ENCODE measurements at regions not wholly inside any gene's neighbourhood (a gene's known extent, or its start where the extent isn't known, plus 50 kb on each side); places are given as distances from the start of the nearest gene placed in this dataset.
"Not testable (repeated sequence)": the region's sequence is repeated elsewhere in the genome, so short reads cannot be mapped to it uniquely, and the experiment has no call there.

DNA sequence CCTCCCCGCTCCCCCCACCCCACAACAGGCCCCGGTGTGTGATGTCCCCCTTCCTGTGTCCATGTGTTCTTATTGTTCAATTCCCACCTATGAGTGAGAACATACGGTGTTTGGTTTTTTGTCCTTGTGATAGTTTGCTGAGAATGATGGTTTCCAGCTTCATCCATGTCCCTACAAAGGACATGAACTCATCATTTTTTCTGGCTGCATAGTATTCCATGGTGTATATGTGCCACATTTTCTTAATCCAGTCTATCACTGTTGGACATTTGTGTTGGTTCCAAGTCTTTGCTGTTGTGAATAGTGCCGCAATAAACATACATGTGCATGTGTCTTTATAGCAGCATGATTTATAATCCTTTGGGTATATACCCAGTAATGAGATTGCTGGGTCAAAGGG is 104.3 kb downstream of the MTPN start:
- DNase-seq = not testable (repeated sequence)

DNA sequence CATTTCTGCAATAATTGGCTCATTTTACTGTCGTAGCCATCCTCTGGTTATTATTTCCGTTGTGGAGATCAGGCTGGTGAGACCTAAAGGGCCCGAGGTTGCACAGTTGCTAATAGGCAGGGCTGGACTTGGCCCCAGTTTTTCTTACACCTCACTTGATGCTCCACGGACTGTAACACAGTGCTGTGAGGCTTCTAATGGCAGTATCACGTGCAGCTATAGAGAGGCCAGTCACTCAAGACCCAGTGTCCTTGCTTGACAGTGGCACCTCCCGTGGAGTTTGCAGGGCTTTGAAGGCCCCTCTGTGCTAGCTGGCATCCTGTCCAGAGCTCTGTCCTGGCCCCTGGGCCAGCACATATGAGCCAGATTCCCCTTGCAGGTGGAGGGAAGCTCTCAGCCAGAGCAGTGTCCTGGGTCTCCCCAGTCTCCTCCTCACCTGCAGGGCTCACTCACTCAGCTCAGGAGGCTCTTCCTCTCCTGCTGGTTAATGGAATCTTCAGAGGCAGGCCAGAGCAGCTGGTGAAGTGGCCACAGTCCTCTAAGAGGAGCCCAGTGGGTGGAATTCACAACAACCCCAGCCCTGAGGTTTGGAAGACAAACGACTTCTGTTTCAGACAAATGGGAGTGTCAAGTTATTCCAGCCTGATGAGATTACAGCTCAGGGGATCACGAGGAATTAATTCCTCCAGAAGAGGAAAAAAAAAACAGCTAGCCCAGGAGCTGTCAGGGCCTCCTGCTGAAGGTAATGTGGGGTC is 114.2 kb upstream of the FAM180A start:
- DNase-seq = no peak

DNA sequence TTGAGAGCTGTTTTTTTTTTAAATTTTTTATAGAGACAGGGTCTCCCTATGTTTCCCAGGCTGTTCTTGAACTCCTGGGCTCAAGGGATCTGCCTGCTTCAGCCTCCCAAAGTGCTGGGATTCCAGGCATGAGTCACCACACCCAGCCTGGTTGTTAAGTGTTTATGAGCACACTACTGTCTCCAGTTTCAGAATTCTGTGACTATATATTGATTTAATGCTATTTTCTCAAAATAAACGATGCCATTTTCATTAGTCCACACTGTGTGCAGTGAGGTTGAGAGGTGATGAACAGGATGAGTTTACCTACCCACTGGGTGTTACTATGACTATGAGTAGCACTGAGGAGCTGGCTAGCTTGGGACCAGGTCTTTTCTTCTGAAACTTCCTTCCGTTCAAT is 110.9 kb upstream of the FAM180A start:
- no peak for DNase-seq

DNA sequence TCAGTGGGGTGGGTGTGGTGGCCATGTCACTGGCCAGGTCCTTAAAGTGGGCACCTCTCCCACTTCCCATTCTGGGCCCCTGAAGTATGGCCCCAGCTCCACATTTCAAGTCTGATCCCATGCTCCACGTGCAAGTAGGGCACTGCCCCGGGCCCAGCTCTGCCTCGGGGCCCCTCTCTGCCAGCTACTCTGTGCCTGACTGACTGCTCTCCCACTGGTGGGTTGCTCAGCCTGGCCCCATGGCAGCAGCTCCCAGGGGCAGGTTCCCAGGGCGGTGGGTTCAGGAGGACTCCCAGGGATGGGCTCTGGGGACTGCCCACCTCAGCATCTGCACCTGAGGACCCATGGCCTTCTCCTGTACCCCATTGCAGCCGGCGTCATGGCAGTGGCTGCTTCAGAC is 110.2 kb upstream of the FAM180A start:
- no peak for DNase-seq

DNA sequence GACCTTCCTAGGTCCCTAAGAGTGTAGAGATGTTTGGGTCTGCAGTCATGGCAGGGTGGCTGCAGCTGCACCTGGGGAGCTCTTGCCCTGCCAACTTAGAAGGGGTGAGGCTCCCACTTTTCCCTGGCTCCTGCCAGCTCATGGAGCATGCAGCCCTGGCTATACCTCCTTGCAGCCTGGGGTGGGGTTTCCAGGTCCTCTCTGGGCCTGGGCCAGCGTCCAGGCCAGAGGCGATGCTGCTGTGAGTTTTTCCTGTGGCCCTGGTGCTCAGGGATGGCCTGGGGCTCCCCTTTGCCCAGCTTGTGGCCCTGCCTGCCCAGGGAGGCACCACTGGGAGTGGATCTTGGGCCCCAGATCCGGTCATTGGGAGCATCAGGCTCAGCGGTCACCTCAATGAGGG is 109.8 kb upstream of the FAM180A start:
- no peak for DNase-seq

DNA sequence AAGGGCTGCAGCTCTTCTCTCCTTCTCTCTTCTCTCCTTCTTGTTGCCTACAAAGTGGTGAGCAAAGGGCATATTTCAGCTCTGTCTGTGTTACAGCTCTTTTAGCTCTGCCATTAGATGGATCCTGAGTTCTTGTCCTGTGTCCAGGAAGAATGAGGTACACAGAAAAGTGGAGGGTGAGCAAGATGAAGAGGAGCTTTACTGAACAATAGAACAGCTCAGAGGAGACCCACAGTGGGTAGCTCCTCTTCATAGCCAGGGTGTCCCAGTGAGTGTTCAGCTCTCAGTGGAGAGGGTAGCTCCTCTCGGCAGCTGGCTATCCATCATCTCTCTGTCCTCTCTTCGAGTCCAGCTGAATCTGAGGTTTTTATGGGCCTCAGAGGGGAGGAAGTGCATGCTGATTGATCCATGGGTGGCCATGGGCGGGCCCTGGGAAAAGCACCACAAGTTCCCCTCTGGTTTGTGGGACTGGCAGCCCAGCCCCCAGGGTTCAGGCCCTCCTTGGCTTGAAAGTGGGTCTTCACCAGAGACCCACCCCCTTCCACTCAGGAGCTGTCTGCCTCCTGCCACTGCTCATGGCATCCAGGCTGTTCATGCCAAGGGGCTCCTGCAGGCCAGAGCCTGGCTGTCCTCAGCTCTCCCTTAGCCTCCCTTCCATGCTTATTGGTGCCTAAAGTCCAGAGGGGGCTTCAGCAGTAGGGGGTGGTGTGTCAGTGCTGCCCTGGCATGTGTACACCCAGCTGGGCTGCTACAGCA is 109.1 kb upstream of the FAM180A start:
- no peak for DNase-seq

DNA sequence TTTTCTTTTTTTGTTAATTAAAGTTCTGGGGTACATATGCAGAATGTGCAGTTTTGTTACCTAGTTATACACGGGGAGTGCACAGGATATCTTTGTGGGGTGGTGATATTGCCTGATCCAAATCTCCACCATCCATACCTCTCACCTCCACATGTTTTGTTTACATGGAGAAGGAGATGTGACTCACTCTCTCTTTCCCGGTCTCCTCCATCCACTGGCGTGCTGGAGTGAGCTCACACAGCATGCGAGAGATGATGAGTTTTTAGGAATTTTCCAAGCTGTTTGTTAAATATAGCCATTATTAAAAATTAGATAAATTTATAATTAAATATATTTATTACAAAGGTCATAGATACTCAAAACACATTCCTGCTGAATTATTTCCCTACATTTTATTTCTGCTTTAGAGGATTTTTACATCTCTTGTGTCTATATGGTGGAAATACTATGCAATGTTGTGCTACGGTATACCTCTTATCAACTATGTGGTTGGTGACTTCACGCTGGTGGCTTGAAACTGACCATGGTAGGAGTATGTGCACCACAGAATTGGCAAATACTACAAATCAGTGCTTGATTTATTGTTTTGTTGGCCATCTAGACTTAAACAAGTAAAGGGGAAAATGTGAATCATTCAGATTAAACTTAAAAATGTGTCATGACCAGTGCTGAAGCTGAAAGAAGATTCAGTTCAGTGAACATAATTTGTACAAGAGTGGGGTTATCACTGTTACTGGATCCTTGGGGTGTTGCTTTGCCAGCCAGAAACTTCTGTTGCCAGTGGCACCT is 107.9 kb upstream of the FAM180A start:
- no peak for DNase-seq

DNA sequence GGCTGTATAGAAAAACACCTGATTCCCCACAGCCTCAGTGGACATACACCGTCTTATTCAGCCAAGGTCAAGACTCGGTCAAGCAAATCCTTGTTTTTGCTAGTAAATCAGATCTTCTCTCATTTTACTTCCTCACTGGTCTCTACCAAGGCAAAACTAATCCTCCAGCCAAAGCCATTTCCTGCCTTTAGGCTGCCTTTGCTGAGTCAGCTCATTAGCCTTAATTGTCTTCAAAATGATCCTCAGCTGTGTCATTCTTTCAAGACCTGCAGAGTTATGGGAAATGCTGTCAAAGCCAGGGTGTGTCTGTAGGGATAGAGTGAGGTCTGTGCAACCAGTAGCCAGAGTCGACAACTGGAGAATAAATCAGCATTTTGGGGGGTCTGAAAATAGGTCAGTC is 107.2 kb upstream of the FAM180A start:
- no peak for DNase-seq

DNA sequence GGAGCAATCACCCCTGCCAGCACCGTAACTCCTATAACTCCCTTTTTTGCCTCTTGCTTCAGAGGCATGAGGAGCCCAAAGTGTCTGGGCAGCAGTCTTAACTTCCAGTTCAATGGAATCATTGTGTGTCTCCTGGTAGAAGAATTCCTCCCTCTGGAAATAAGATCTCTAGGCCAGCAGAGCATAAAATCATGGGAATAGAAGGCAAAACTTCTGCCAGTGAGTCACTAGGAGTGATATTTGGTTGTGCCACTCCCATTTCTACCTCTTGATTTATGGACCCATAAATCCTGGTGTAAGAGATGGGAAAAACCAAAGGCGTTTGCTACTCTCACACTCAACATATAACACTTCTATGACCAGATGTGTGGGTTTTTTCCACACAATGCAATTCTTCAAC is 104.9 kb upstream of the FAM180A start:
- DNase-seq = no peak

DNA sequence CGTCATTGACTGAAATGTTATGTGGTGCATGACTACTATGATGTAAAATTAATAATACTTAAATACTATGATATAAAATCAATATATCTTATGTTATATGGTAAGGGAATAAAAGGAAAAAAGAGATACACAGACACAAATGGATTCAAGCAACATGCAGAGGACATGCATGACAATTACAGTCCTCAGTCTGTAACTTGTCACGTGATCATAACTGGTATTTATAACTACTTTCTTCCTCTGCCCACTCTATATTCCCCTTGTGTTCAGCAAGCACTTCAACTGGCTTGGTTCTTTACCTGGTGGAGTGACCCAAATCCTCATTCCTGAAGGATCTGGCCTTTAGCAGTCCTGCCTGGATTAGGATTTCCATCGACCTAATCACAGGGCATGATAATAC is 104.4 kb upstream of the FAM180A start:
- no peak for DNase-seq

DNA sequence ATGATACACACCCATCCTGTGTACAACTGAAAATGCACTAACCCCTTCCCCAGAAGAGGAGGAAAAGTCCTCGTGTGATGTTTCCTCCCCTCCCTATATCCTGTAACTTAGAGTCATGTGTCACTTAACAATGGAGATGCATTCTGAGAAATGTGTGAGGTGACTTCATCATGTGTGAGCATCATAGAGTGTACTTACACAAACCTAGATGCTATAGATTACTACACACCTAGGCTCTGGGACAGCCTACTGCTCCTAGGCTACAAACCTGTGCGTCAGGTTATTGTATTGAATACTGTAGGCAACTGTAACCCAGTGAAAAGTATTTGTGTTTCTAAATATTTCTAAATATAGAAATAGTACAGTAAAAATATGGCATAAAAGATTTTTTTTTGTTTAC is 98.6 kb upstream of the FAM180A start:
- DNase-seq = no peak

DNA sequence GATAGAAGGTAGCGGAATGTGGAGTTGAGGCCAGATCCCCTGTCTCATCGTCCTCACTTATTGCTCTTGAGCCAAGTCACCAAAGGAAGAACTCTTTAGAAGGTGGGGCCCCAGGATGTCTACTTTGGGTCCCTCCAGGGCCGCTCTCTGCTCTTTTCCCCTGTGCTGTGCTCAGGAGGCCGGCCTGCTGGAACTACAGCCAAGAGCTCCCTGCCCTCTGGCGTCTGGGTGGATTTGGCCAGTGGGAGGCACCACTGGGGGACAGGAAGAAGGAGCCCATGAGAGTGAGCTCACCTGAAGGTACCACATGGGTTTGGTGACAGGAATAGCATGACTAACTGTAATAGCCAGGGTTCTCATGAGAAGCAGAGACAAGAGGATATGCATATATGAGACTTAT is 97.7 kb upstream of the FAM180A start:
- DNase-seq = no peak

DNA sequence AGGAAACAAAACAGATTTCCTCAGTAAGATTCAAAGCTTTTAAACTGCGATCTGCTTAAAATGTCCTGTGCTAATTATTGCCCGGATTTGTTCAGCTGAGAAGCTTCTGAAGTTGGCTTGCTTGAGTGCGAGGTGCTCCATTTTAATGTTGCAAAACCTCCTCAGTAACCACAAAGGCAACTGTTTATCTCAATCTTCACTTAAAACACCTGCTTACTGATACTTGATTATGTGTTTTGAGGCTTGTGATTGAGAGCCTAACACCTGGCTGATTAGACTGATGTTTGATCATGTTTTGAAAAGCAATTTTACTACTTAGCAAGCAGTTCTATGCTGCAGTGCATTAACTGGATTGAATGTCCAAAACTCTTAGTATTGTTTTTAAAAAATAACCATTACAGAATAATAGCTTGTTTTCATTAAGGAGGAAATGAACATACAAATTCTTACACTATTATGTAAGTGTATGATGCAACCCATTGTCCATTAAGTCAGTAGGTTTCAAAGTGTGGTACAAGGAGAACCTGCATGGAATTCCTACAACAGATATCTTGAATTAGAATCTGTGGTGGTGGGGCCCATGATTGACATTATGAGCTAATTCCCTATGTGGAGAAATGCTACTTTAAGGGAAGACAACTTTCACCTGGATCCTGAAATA is 96.9 kb upstream of the FAM180A start:
- DNase-seq = no peak

DNA sequence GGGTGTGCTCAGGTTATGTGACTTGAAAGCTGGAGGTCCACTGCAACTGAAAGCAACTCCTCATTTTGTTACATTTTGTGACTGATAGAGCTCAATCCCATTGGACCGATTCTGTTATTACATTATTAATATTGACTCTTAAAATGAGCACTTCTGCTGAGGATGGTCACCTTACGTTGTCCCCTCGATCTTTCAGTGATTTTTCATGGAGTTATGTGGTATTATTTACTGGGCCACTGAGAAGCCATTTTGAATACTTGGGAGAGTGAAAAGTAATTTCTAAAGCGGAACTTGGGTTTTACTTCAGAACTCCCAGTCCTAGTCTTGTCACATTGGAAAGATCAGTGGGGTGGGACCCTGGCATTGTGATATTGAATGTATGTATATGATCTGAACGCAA is 96.3 kb upstream of the FAM180A start:
- DNase-seq = no peak

DNA sequence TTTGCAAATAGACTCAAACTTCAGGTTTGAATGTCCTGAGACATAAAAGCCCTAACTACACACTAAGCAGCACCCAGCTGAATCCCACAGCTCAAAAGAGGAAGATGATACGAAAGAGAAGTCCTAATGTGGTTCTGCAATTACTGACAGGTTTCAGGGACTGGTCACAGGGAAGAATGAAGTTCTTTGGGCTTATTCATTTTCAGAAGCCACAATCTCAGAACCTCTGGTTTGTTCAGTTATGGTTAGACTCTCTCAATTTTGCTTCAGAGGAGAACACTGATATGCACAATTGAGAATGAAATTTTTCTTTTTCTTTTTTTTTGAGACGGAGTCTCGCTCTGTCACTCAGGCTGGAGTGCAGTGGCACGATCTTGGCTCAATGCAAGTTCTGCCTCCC is 94.6 kb upstream of the FAM180A start:
- DNase-seq = no peak

DNA sequence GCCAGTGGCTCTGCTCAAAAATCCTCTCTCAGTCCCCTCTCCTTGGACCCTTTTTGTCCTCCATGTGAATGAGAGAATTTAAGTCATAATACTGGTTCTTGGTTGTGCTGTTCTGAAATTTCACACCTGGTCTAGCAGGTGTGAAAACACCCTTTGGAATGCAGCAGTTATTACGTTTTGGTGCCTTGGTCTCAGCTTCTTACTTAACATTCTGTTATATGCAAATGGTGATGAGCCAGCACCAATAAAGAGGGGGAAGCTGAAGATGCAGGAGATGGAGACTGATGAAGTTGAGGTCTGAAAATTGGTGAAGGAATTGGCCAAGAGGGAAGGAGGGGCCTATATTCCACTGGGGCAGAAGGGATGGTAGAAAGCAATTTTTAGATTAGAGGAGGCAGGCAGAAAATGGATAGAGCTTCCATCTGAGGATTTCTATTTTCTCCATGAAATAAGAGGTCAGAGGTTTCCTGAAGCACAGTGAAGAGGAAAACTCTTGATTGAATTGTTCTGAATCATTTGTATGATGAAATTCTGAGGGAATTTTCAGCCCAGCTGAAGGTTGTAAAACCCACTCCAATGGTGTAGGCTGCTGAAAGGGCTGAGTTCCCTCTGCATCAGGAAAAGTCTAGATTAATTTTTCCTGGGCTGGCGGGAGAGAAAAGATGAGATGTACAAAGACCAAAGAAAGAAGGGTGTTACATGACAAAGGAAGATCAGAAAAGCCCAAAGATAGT is 94.0 kb upstream of the FAM180A start:
- DNase-seq = no peak

DNA sequence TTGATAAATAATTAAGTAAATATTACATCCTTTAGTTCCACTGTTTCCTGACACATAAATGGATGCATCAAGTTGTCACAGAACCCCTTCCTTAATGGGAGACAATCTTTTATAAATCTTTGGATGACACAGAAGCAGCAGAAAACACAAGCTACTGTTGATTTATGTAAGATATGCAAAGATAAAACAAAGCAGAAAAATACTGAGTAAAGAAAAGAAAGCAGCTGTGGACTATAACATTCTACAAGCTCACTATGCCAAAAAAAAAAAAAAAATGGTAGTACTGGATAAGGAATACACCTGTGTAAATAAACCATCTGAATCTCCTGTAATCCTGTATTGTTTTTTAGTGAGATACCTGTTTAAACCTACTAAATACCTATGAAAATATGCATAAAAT is 92.0 kb upstream of the FAM180A start:
- no peak for DNase-seq

DNA sequence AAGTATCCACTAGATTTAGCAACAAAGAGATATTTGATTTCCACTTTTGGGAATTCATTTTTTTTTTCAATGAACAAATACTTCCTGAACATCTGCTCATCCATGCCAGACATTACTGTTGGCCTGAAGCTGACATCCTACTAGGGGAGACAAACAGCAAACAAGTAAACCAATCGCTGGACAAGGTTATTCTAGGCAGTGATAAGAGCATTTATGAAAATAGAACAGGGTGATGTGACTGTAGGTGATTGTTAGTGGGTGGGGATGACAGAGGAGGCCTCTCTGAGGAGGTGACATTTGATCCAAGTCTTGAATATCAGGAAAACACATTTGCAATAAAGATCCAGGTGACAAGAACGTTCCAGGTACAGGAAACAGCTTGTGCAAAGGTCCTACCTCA is 89.1 kb upstream of the FAM180A start:
- no peak for DNase-seq

DNA sequence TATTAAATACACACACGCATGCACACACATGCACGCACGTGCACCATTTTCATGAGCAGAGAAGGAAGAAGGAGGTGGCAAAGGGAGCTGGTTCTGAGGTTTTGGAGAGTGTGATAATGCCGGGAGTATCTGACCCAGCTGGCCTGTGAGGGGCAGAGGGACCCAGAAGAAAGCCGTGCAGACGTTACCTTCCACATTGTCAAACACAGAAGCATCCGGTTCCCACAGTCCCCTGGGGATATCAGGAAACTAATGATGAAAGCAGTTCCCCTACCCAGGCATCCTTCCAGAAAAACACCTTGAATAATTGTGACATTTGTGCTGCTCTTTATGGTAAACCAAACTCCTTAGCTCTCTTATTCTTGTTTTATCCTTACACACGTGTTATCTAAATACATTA is 85.7 kb upstream of the FAM180A start:
- DNase-seq = no peak

DNA sequence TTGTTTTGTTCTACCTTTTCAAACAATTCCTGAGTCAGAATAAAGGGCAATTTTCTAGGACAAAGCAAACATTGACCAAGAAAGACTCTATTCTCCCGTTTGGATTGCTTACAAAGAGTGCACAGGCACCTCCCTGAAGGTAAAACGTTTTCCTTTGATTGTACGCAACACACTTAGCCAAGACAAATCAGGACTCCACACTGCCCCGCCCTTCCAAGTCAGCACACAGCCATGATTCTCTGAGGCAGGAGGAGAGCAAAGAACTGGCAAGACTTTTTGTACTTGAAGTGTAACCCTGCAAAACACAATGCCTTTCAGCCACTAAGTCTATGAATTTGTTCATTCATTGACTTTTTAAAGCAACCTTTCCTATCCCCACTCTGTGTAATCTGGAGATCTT is 85.0 kb upstream of the FAM180A start:
- DNase-seq = no peak

DNA sequence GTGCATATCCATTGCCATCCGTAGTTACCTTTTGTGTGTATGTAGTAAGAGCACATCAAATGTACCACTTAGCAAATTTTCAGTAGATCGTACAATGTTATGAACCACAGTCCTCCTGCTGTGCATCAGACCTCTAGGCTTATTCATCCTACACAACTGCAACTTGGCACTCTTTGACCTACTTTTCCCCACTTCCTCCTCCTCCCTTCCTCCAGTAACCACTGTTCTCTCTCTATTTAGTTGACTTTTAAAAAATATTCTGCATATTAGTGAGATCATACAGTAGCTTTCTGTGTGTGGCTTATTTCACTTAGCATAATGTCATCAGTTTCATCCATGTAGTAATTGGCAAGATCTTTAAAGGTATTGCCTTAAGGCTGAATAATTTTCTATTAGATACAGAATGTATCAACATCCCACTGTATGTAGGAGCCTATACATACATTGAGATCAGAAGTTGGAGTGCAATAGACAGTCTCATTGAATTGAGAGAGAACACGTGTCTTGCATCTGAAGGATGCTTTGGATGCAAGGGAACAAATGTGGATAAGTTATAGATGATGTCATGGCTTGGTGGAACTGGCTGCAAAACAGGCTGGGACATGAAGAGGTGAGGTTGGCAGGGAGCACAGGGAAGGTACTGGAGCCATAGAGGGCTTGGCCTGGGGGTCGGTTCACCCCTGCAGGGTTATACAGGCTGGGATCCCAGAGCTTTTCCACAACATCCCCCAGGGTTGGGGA is 83.0 kb upstream of the FAM180A start:
- DNase-seq = no peak

DNA sequence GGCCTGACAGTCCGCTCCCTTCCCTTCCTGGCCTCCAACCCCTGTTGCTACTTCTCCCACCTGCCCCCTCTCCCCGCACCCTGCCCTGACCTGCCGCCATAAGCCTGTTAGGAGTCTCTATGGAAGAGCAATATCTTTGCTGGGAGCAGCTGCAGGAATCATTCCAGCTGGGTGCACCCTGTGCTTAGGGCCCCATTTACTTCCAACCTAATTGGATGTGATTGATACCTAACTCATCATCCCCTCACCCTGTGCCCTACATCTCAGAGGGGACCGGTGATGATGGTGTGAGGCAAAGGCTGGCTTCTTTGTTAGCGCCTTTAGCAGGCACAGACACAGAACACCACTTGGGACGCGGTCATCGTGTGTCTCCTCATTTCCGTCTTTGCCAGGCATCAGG is 80.0 kb upstream of the FAM180A start:
- no peak for DNase-seq

Measured in GDM1 (cell line).